GM18951 (cell line): ENCODE measurements at regions not wholly inside any gene's neighbourhood (a gene's known extent, or its start where the extent isn't known, plus 50 kb on each side); places are given as distances from the start of the nearest gene placed in this dataset.

Experiments used
- POLR2A ChIP-seq: IDR thresholded peaks from 4 replicates; pipeline ENCODE4 v1.6.1; 2011; ENCODE audit warnings: mild to moderate bottlenecking; ENCODE audit not compliant: insufficient read length, insufficient read depth; ENCODE audit errors: extremely low read depth
- in situ Hi-C: fragments of 300-500 bp; cut with MboI; formaldehyde crosslinking; loops from one replicate; pipeline ENCODE4 v1.12.0; 2022; ENCODE audit warnings: low sequenced_read_pairs, mixed read lengths, inconsistent platforms; ENCODE audit not compliant: unreplicated experiment

GRCh38 chr18:78728784-78729467, 250.7 kb upstream of the SALL3 start:
- in situ Hi-C loops = no loop called here
- TF ChIP-seq POLR2A = no peak

GRCh38 chr18:78730546-78730945, 249.1 kb upstream of the SALL3 start:
- no peak for TF ChIP-seq POLR2A
- in situ Hi-C loops = no loop called here

GRCh38 chr18:78731016-78731397, 248.6 kb upstream of the SALL3 start:
- in situ Hi-C loops = no loop called here
- TF ChIP-seq POLR2A = no peak

- no peak for TF ChIP-seq POLR2A
- in situ Hi-C loops = no loop called here
These were observed 248.1 kb upstream of the SALL3 start for GRCh38 chr18:78731398-78732032.

- in situ Hi-C loops = no loop called here
- no peak for TF ChIP-seq POLR2A
These were observed 247.1 kb upstream of the SALL3 start for GRCh38 chr18:78732273-78733210.

- in situ Hi-C loops = no loop called here
These were observed 245.6 kb upstream of the SALL3 start for GRCh38 chr18:78733762-78734613.

GRCh38 chr18:78734614-78734945, 245.0 kb upstream of the SALL3 start:
- no peak for TF ChIP-seq POLR2A
- in situ Hi-C loops = no loop called here

More at GRCh38 chr18:78733762-78734613, 245.6 kb upstream of the SALL3 start:
- TF ChIP-seq POLR2A = no peak

- in situ Hi-C loops = no loop called here
- no peak for TF ChIP-seq POLR2A
These were observed 244.2 kb upstream of the SALL3 start for GRCh38 chr18:78735131-78736014.

GRCh38 chr18:78736015-78736690, 243.5 kb upstream of the SALL3 start:
- in situ Hi-C loops = no loop called here

GRCh38 chr18:78737006-78737915, 242.4 kb upstream of the SALL3 start:
- no peak for TF ChIP-seq POLR2A
- in situ Hi-C loops = no loop called here

More at GRCh38 chr18:78736015-78736690, 243.5 kb upstream of the SALL3 start:
- TF ChIP-seq POLR2A = no peak
